T-cell (primary cell): ENCODE measurements at regions not wholly inside any gene's neighbourhood (a gene's known extent, or its start where the extent isn't known, plus 50 kb on each side); places are given as distances from the start of the nearest gene placed in this dataset.

Experiments
- ATAC-seq, 4 experiments: fragments of 200-7000 bp in 3 of 4; fragments of 150-1000 bp in 1 of 4; cut with Tn5 transposase; replicated peaks in 1 of 4; 1 replicate in 3 of 4; 2 replicates in 1 of 4; pipeline ENCODE4 v1.10.0; 2021; ENCODE audit warnings: moderate library complexity in 3 of 4, mild to moderate bottlenecking in 2 of 4, moderate number of reproducible peaks in 1 of 4
- CTCF ChIA-PET, 2 donors: fragments of 300-600 bp; sonication (Branson Sonifier 250); formaldehyde crosslinking; loops; one replicate each; lab custom pipeline; 2022; ENCODE audit warnings: antibody characterized with exemption in 2 of 2; lab: Charles Lee
- POLR2A ChIA-PET, 2 donors: fragments of 300-600 bp; sonication (Branson Sonifier 250); formaldehyde crosslinking; loops; one replicate each; lab custom pipeline; 2022; ENCODE audit warnings: antibody characterized with exemption in 2 of 2; lab: Charles Lee
- DNase-seq, 35 experiments: peaks; one replicate each; pipeline versions ENCODE4 v3.0.0 to v3.0.0-alpha.2; 2013 to 2023
- H3K27ac ChIP-seq: one replicate; pipeline ENCODE4 v1.5.1; 2013; ENCODE audit warnings: low read length
- H3K27me3 ChIP-seq, 2 experiments: replicated peaks in 1 of 2; 1 replicate in 1 of 2; 2 replicates in 1 of 2; pipeline versions ENCODE4 v1.6.1 to v1.7.0; 2013; ENCODE audit warnings: low read length in 1 of 2, mixed read lengths in 1 of 2; ENCODE audit not compliant: control insufficient read depth in 2 of 2, insufficient read depth in 2 of 2; ENCODE audit errors: extremely low read depth in 1 of 2
- H3K36me3 ChIP-seq, 2 donors: 1 replicate in 1 of 2; 2 replicates in 1 of 2; pipeline versions ENCODE4 v1.6.1 to v1.7.0; 2013; ENCODE audit warnings: low read length in 1 of 2; ENCODE audit not compliant: control insufficient read depth in 2 of 2, insufficient read depth in 1 of 2; ENCODE audit errors: extremely low read depth in 1 of 2
- H3K4me1 ChIP-seq, 2 experiments: 1 replicate in 1 of 2; 2 replicates in 1 of 2; pipeline versions ENCODE4 v1.6.1 to v1.7.0; 2013; ENCODE audit warnings: low read length in 2 of 2, mixed read lengths in 1 of 2; ENCODE audit not compliant: insufficient read depth in 2 of 2, control insufficient read depth in 1 of 2; ENCODE audit errors: extremely low read depth in 1 of 2
- H3K4me3 ChIP-seq, 2 donors: 1 replicate in 1 of 2; 2 replicates in 1 of 2; pipeline versions ENCODE4 v1.5.1 to v1.7.0; 2013; ENCODE audit warnings: mild to moderate bottlenecking in 2 of 2, low read length in 1 of 2, moderate library complexity in 1 of 2; ENCODE audit not compliant: control insufficient read depth in 1 of 2; ENCODE audit errors: extremely low read depth in 1 of 2
- H3K9me3 ChIP-seq: 2 replicates; pipeline ENCODE4 v1.7.0; 2013
- H3K27ac Mint-ChIP-seq, 2 donors: one replicate each; pipeline ENCODE4 v1.8.0; 2020 to 2021; ENCODE audit warnings: mild to moderate bottlenecking in 2 of 2, mixed read lengths in 2 of 2
- H3K27me3 Mint-ChIP-seq, 2 donors: one replicate each; pipeline ENCODE4 v1.8.0; 2021 to 2022; ENCODE audit warnings: mixed read lengths in 2 of 2
- H3K36me3 Mint-ChIP-seq: one replicate; pipeline ENCODE4 v1.8.0; 2021; ENCODE audit warnings: mixed read lengths
- H3K4me1 Mint-ChIP-seq, 3 donors: one replicate each; pipeline ENCODE4 v1.8.0; 2020 to 2022; ENCODE audit warnings: mixed read lengths in 3 of 3, mild to moderate bottlenecking in 1 of 3
- H3K4me3 Mint-ChIP-seq, 3 donors: one replicate each; pipeline ENCODE4 v1.8.0; 2020 to 2022; ENCODE audit warnings: mild to moderate bottlenecking in 3 of 3, mixed read lengths in 3 of 3, moderate library complexity in 3 of 3
- H3K9me3 Mint-ChIP-seq, 3 donors: one replicate each; pipeline ENCODE4 v1.8.0; 2020 to 2022; ENCODE audit warnings: mixed read lengths in 3 of 3
- WGBS: methylation state at CpG from one replicate; pipeline ENCODE4 v1.1.5; 2013; ENCODE audit warnings: missing lambda C conversion rate; ENCODE audit not compliant: insufficient coverage; 5-methylcytosine and 5-hydroxymethylcytosine counted together

DNA sequence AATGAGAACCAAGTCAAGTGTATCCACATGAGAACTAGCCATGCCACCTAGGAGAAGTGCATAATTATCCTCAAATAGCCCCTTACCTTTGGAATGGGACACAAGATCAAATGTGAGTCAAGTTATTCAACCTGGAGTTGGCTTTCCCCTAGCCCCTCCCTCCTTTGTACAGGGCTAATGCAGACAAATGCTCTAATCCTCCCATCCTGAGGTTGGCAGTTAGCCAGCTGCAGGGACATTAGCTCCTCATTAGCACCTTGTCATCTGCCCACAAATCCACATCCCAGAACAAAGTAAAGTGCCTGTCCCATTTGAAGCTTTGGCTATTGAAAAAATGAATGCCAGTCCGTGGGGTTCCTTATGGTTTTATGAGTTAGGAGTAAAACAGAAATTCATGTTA, 294.1 kb upstream of the FANCL start:
- Mint-ChIP-seq H3K9me3 (no peaks in the 10 kb centered on the region), H3K36me3 (no peaks in the 10 kb centered on the region), H3K27me3 (no peaks in the 10 kb centered on the region), H3K4me3 (no peak overlapping the region), H3K4me1 (no peaks in the 10 kb centered on the region), H3K27ac (no peak overlapping the region)
- Histone ChIP-seq H3K36me3 (no peaks in the 10 kb centered on the region), H3K27me3 (peaks cover 0 to 4% of the 10 kb centered on the region in 2 experiments), H3K4me1 (no peaks in the 10 kb centered on the region), H3K27ac (no peak overlapping the region), H3K4me3 (no peak overlapping the region), H3K9me3 (no peaks in the 10 kb centered on the region)
- ChIA-PET POLR2A (no interaction called here), CTCF (no interaction called here)
- ATAC-seq (no peak), DNase-seq (no peak)
- no CpG with 5 or more reads among the region's 1 CpG for WGBS

GRCh38 chr2:58533376-58533775, 292.3 kb upstream of the FANCL start:
- CTCF ChIA-PET: interaction anchor here in 1 of 2 donors (0.6 to 1.1 kb wide), 2 partner anchors 34 to 603 kb away, joined by 3 to 7 read pairs; no protein-coding TSS in a partner anchor

GRCh38 chr2:58532641-58533040, 291.5 kb upstream of the FANCL start:
- Mint-ChIP-seq H3K27ac (no peak overlapping the region), H3K9me3 (no peaks in the 10 kb centered on the region), H3K4me1 (no peaks in the 10 kb centered on the region), H3K4me3 (no peak overlapping the region), H3K27me3 (no peaks in the 10 kb centered on the region), H3K36me3 (no peaks in the 10 kb centered on the region)
- peaks cover 0 to 4% of the 10 kb centered on the region in 2 experiments for H3K27me3 ChIP-seq
- H3K4me3 ChIP-seq: no peak overlapping the region
- CTCF ChIA-PET: interaction anchor here in 1 of 2 donors (1.1 kb wide), 1 partner anchor 34 kb away, joined by 3 read pairs; no protein-coding TSS in a partner anchor
- POLR2A ChIA-PET: interaction anchor here in 1 of 2 donors (0.6 kb wide), 1 partner anchor 563 kb away, joined by 3 read pairs; no protein-coding TSS in a partner anchor
- no peak overlapping the region for H3K27ac ChIP-seq
- H3K36me3 ChIP-seq: no peaks in the 10 kb centered on the region
- no peak for DNase-seq
- H3K9me3 ChIP-seq: no peaks in the 10 kb centered on the region
- WGBS: 40% methylated on average over 1 of the region's 3 CpGs
- no peaks in the 10 kb centered on the region for H3K4me1 ChIP-seq
- no peak for ATAC-seq

More at GRCh38 chr2:58533376-58533775, 292.3 kb upstream of the FANCL start:
- Histone ChIP-seq H3K9me3 (no peaks in the 10 kb centered on the region), H3K36me3 (no peaks in the 10 kb centered on the region), H3K27ac (no peak overlapping the region), H3K4me1 (no peaks in the 10 kb centered on the region), H3K4me3 (no peak overlapping the region), H3K27me3 (peaks cover 0 to 4% of the 10 kb centered on the region in 2 experiments)
- no peaks in the 10 kb centered on the region for H3K27me3 Mint-ChIP-seq
- ATAC-seq (no peak), DNase-seq (no peak)
- no peaks in the 10 kb centered on the region for H3K4me1 Mint-ChIP-seq
- H3K27ac Mint-ChIP-seq: no peak overlapping the region
- no peak overlapping the region for H3K4me3 Mint-ChIP-seq
- H3K9me3 Mint-ChIP-seq: no peaks in the 10 kb centered on the region
- POLR2A ChIA-PET: interaction anchor here in 1 of 2 donors (0.6 kb wide), 1 partner anchor 564 kb away, joined by 3 read pairs; no protein-coding TSS in a partner anchor
- 75% methylated on average over 1 of the region's 3 CpGs for WGBS
- H3K36me3 Mint-ChIP-seq: no peaks in the 10 kb centered on the region

DNA sequence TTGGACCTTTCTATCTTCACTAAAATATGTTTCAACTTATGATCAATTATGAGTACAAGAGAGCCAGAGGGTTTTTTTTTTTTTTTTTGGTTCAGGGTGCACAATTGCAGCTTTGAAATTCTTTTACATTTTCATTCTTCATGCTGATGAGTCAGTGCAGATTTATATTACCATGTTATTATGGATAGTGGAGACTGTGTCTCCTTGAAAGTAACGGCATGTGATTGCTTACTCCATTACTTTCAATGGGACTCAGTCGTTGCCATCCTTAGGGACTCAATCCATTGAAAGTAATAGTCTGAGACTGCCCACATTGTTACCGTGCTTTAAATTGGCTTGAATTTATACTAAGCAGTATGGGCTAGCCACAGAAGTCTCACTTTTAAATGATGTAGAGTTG, 286.5 kb upstream of the FANCL start:
- H3K36me3 ChIP-seq: no peaks in the 10 kb centered on the region
- 60% methylated on average over 1 of the region's 3 CpGs for WGBS
- no peak overlapping the region for H3K4me3 ChIP-seq
- H3K4me1 Mint-ChIP-seq: no peaks in the 10 kb centered on the region
- no peak for DNase-seq
- H3K36me3 Mint-ChIP-seq: no peaks in the 10 kb centered on the region
- H3K27me3 ChIP-seq: peaks cover 0 to 4% of the 10 kb centered on the region in 2 experiments
- peaks cover 2 to 4% of the 10 kb centered on the region in 2 donors for H3K27me3 Mint-ChIP-seq
- no peak overlapping the region for H3K27ac Mint-ChIP-seq
- H3K9me3 ChIP-seq: no peaks in the 10 kb centered on the region
- no peak for ATAC-seq
- no peak overlapping the region for H3K27ac ChIP-seq
- no peaks in the 10 kb centered on the region for H3K9me3 Mint-ChIP-seq
- H3K4me3 Mint-ChIP-seq: no peak overlapping the region
- POLR2A ChIA-PET: no interaction called here
- no peaks in the 10 kb centered on the region for H3K4me1 ChIP-seq
- CTCF ChIA-PET: no interaction called here

DNA sequence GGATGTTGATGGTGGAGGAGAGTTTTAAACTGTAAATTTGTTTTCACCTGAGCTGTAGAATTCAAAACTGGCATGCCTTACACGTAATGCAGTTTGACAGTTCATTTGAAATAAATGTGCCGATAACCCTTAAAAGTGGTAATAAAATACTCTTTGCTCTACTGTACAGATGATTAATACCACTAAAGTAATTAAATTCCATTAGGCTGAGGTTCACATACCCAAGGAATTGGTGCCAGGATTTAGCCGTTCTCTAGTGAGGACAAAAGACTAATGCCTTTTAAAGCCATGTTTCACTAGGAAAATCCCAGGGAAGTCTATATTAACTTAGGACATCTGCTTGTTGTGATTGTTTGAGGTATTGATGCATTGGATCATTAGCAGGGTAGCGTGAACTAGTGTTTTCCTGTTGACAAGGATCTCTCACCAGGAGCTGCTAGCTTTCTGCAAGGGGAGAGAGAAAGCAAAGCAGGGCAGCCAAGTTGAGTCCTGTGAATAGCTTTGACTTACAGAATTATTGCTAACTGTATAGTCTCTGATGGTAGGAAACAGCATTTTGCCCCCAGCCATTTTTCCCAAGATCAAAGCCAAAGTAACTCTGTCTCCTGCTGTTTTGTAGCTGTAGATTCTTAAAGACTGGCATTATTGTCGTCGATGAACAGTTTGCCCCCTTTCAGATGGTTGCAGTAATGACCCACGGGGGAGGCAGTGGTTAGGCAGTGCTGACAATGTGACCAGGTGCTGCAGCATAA, 280.9 kb upstream of the FANCL start:
- Mint-ChIP-seq H3K4me1 (no peaks in the 10 kb centered on the region), H3K27me3 (peaks cover 2 to 4% of the 10 kb centered on the region in 2 donors), H3K27ac (no peak overlapping the region), H3K36me3 (no peaks in the 10 kb centered on the region), H3K9me3 (no peaks in the 10 kb centered on the region), H3K4me3 (no peak overlapping the region)
- Histone ChIP-seq H3K4me1 (no peaks in the 10 kb centered on the region), H3K36me3 (no peaks in the 10 kb centered on the region), H3K9me3 (no peaks in the 10 kb centered on the region), H3K27ac (no peak overlapping the region), H3K27me3 (no peaks in the 10 kb centered on the region), H3K4me3 (no peak overlapping the region)
- WGBS: 73% methylated on average over 5 of the region's 7 CpGs
- ChIA-PET CTCF (no interaction called here), POLR2A (no interaction called here)
- no peak for DNase-seq
- no peak for ATAC-seq

- H3K4me3 ChIP-seq: no peak overlapping the region
- DNase-seq: no peak
- H3K27me3 ChIP-seq: no peaks in the 10 kb centered on the region
- POLR2A ChIA-PET: no interaction called here
- no peak for ATAC-seq
- no peak overlapping the region for H3K27ac Mint-ChIP-seq
- H3K4me1 ChIP-seq: no peaks in the 10 kb centered on the region
- no peaks in the 10 kb centered on the region for H3K9me3 Mint-ChIP-seq
- peaks cover 0 to 1% of the 10 kb centered on the region in 2 donors for H3K27me3 Mint-ChIP-seq
- H3K36me3 Mint-ChIP-seq: no peaks in the 10 kb centered on the region
- no peaks in the 10 kb centered on the region for H3K9me3 ChIP-seq
- H3K36me3 ChIP-seq: no peaks in the 10 kb centered on the region
- H3K4me3 Mint-ChIP-seq: no peak overlapping the region
- no peak overlapping the region for H3K27ac ChIP-seq
- CTCF ChIA-PET: no interaction called here
- WGBS: no CpG with 5 or more reads among the region's 3 CpGs
- H3K4me1 Mint-ChIP-seq: no peaks in the 10 kb centered on the region
Measured at GRCh38 chr2:58520903-58521302, 279.8 kb upstream of the FANCL start.
